ENCODE measurements at regions not wholly inside any gene's neighbourhood (a gene's known extent, or its start where the extent isn't known, plus 50 kb on each side); places are given as distances from the start of the nearest gene placed in this dataset.

DNA sequence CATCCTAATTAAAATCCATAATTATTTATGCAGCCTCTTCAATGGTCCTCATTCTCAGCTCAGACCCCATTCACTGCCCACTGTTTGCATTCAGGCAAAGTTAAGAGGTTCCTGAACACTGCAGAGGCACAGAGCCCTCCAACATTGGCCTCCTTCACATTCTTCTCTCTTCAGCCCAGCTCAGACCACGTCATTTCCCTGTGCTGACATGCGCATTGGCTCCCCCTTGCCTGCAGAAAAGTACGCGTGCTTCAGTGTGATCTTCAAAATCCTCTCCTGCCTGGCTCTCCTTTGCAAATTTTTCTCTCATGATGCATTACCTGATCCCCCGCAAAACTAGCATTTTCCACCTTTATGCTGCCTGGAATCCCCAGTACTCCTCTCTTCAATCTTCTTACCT is 552.3 kb downstream of the NTRK3 start:
- TF ChIP-seq POLR2AphosphoS5 (IDR thresholded peaks at IDR 0.05; ENCODE audit: low read depth, low read length): no peak
- TF ChIP-seq, protein P1, sequence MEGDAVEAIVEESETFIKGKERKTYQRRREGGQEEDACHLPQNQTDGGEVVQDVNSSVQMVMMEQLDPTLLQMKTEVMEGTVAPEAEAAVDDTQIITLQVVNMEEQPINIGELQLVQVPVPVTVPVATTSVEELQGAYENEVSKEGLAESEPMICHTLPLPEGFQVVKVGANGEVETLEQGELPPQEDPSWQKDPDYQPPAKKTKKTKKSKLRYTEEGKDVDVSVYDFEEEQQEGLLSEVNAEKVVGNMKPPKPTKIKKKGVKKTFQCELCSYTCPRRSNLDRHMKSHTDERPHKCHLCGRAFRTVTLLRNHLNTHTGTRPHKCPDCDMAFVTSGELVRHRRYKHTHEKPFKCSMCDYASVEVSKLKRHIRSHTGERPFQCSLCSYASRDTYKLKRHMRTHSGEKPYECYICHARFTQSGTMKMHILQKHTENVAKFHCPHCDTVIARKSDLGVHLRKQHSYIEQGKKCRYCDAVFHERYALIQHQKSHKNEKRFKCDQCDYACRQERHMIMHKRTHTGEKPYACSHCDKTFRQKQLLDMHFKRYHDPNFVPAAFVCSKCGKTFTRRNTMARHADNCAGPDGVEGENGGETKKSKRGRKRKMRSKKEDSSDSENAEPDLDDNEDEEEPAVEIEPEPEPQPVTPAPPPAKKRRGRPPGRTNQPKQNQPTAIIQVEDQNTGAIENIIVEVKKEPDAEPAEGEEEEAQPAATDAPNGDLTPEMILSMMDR (IDR thresholded peaks at IDR 0.05): no peak
- TF ChIP-seq, protein P2, sequence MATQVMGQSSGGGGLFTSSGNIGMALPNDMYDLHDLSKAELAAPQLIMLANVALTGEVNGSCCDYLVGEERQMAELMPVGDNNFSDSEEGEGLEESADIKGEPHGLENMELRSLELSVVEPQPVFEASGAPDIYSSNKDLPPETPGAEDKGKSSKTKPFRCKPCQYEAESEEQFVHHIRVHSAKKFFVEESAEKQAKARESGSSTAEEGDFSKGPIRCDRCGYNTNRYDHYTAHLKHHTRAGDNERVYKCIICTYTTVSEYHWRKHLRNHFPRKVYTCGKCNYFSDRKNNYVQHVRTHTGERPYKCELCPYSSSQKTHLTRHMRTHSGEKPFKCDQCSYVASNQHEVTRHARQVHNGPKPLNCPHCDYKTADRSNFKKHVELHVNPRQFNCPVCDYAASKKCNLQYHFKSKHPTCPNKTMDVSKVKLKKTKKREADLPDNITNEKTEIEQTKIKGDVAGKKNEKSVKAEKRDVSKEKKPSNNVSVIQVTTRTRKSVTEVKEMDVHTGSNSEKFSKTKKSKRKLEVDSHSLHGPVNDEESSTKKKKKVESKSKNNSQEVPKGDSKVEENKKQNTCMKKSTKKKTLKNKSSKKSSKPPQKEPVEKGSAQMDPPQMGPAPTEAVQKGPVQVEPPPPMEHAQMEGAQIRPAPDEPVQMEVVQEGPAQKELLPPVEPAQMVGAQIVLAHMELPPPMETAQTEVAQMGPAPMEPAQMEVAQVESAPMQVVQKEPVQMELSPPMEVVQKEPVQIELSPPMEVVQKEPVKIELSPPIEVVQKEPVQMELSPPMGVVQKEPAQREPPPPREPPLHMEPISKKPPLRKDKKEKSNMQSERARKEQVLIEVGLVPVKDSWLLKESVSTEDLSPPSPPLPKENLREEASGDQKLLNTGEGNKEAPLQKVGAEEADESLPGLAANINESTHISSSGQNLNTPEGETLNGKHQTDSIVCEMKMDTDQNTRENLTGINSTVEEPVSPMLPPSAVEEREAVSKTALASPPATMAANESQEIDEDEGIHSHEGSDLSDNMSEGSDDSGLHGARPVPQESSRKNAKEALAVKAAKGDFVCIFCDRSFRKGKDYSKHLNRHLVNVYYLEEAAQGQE (IDR thresholded peaks at IDR 0.05; ENCODE audit: insufficient read depth in 1 of 2, low read depth in 2 of 2, low read length in 1 of 2): no peak
- TF ChIP-seq SIN3A (IDR thresholded peaks at IDR 0.05; ENCODE audit: borderline replicate concordance, insufficient read depth, low read depth, low read length): no peak
- no peak for TF ChIP-seq TCF7L2 (IDR thresholded peaks at IDR 0.05; ENCODE audit: low read depth, low read length)
